Activated CD4-positive, alpha-beta T cell treated with anti-CD3 and anti-CD28 coated beads, Interleukin-2, Interleukin-6, amounts not matched to agents 100 ng/mL and 50 ng/mL, durations not matched to agents 16 hours and 8 hours (primary cell): ENCODE measurements at regions not wholly inside any gene's neighbourhood (a gene's known extent, or its start where the extent isn't known, plus 50 kb on each side); places are given as distances from the start of the nearest gene placed in this dataset.
"Not testable (repeated sequence)": the region's sequence is repeated elsewhere in the genome, so short reads cannot be mapped to it uniquely, and the experiment has no call there.

Experiments
- DNase-seq: peaks from one replicate; pipeline ENCODE4 v3.0.0-alpha.2; 2020

DNA sequence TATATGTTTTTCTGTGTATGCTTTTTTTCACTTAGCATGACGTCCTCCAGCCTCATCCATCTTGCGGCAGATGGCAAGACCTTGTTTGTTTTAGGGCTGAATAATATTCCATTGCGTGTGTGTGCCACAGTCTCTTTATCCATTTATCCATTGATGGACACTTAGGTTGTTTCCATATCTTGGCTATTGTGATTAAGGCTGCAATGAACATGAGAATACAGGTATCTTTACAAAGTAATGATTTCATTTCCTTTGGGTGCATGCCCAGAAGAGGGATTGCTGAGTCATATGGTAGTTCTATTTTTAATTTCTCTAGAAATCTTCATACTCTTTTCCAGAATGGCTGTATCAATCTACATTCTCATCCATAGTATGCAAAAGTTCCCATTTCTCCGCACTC is 85.3 kb upstream of the ADCY2 start:
- not testable (repeated sequence) for DNase-seq

DNA sequence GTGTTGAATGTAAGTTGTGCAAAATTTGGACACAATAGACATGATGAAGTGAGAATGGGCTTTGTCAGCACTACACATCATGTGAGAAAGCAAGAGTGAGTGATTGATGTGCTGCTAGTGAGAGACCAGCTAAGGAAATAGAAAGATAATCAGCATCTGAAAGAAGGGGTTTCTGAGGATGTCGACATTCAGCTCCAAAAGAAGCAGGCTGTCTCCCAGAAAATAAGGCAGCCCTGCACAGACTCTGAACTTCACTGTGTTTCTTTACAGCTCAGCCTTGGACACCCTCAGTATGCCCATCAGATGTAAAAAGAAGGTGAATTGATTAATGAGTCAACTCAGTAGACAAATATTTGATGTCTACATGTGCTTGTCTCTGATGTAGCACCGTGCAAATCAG is 80.8 kb upstream of the ADCY2 start:
- no peak for DNase-seq

DNA sequence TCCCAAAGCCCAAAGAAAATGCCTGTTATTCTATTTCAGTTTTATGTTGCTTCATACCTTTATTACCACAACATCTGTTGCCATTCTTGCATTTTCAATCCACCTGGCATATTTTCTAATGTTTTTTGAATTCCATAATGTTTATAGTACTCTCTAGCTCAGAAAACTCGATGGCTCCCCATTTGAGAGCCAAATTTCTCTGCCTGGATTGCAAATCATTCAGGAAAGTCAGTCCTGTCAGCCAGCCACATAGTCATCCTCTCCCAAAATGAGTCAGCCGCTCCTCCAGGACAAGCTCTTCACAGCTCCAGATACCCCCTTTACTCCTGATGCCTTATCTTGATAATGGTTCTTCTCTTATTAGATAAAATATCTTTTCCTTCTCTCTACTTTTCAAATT is 78.2 kb upstream of the ADCY2 start:
- no peak for DNase-seq

DNA sequence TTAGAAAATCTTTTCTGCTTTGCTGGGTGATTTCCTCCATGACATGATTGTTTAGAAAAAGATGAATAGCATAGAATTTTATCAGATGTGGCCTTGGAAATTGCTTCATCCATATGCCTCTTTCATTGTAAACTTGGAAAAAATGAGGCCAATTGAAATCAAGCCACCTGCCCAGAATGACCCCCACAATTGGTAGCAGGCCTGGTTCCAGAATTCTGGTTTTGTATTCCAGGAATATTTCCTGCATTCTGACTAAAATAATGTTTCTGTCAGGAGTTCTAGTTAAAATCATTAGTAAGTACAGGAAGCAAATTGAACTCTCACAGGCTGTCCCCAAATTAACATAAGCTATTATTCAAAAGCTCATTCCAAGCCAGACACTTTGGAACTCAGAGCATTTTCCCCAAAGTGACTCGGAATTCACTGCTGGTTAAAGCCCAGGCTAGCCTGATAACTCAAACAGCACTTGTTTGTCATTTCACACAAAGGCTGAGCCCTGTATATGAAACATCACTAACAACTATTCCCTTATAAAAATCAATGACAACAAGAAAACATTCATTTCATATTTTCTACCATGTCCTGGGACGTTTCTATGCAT is 75.1 kb upstream of the ADCY2 start:
- no peak for DNase-seq

DNA sequence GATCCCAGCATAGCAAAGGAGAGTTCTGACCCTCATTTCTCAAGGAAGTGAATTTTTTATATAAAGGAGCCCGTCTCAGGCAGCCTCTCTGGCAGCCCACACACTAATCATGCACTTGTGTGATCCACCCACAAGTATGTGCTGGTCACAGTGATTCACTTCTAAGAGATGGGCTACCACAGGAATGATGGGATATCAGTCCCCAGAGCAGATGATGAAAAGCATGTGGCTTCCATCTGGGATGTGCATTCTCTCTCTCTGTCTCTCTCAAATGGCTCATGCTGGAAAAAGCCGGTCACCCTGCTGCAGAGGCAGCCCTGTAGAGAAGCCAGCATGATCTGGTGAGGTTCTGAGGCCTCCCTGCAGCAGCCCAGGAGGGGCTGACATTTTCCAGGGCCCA is 74.2 kb upstream of the ADCY2 start:
- DNase-seq, result no peak

DNA sequence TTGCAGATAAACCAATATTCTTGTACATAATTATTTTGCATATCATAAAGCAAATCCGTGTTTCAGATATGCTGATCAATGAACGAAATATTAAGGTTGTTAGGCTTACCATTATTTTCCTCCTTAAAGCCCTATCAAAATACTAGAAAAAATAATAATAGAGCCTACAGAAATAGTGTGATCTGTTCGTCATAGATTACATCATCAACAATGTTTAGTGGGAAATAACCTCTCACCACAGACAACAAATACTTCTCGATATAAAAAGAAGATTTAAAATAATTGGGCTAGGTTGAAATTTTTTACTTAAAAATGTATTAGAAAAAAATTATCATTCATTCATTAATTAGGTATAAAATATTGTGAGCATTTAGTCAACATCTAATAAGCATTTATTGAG is 71.0 kb upstream of the ADCY2 start:
- DNase-seq, result no peak

DNA sequence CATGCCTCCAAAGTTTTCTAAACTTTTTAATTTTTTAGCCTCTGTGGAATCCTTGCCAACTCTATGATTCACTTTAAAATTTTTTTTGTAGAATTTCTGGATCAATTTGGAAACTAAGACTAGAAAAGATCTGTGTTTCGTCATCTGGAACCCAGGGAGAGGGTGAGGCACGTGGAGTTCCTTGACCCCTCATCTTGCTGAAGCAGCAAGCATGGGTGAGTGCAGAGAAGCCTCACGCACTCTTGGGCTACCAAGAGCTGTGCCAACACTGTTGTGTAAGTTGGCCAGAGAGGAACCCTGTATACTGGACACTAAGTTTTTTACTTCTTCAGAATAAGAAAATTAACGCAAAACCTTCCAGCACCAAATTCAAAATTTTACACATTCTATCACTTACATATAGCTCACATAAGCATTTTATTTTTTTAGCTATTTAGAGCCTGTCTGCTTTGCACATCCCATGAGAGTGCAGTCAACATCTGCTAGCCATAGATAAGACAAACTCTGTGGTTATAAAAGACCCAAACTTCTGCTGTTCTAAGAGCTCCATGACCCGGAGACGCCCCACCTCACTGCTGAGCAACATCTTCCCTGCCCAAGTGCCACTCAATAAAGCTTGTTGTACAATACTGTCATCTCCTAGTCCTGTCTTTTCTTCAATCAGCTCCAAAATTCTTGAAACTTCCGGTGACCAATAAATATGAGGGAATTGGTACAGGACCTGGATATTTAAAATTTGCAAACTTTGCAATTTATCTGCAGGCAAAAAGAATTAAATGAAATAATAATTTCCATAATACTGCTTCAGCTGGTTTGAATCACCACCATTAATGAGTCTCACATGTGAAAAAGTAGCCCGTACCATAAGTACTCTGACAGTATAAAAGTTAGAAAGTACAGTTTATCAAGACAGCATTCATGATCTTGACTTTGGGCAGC is 69.7 kb upstream of the ADCY2 start:
- no peak for DNase-seq

DNA sequence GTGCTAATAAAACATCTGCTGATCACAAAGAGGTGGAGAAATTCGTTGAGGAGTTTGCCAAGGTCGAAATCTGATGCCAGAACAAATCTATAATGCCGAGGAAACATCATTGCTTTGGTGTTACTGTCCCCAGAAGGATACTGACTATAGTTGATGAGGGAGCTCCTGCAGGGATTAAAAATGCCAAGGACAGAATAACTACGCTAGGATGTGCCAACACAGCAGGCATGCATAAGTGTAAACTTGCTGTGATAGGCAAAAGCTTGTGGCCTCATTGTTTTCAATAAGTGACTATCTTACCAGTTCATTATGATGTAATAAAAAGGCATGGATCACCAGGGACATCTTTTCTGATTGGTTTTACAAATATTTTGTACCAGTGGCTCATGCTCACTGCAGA is 66.8 kb upstream of the ADCY2 start:
- DNase-seq, result no peak

DNA sequence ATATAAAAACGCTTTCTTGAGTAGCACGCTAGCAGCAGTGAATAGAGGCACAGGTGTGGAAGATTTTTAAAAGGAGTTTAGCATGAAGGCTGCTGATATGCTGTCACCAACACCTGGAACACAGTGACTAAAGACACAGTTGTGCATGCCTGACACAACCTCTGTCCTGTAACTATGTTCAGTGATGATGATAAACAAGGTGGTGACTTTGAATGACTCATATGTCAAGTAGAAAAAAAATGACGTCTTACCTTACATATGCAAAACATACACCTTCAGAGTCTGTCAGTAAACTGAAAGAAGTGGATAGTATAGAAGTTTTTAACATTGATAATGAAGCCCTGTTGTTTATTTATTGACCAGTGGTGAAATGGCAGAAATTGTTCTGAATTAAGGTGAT is 66.2 kb upstream of the ADCY2 start:
- DNase-seq, result no peak

DNA sequence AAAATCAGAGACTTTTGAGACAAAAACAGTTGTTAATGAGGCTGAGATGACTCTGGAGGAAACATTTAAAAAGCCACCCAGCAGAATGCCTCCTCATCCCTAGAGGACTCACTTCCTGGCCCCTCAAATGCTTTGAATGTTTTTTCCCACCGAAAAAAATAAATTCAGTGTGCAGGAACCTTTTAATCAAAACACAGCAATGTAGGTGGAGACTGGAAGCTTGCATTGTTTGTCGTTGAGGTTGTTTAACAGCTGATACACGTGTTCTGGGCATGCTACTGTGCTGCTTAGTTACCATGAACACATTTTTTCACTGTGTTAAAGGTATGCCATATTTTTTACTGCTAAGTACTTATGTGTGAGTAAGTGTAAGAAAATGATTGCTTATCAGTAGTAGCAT is 65.7 kb upstream of the ADCY2 start:
- no peak for DNase-seq

DNA sequence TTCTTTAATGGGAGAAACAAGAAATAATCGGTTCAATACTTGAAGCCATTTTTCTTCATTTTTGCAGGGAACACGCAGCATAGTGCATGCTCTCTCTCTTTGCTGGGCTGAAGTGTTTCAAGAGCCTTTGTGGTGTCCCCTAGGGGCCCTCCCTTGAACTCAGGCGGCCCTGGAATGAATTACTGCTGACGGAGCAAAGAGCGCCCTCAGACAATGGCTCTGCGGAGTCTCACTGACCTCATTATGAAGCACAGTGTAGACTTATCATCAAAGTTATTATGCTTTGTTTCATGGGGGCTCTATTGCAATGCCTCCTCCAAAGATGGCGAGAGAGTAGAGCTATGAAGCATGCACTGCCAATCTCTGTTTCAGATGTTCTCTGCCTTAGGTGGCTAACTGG is 64.8 kb upstream of the ADCY2 start:
- no peak for DNase-seq
